DND-41 (cell line): ENCODE measurements at regions not wholly inside any gene's neighbourhood (a gene's known extent, or its start where the extent isn't known, plus 50 kb on each side); places are given as distances from the start of the nearest gene placed in this dataset.

Experiments used
- ATAC-seq: fragments of 200-7000 bp; cut with Tn5 transposase; 3 replicates; pipeline ENCODE4 v1.9.1; 2021; ENCODE audit warnings: low read depth; ENCODE audit not compliant: insufficient read depth
- DNase-seq: peaks from one replicate; pipeline ENCODE4 v3.0.0-alpha.2; 2020
- H2AFZ ChIP-seq: 2 replicates; pipeline ENCODE4 v1.6.0; 2012; ENCODE audit warnings: low read depth, low read length
- H3K27ac ChIP-seq: 2 replicates; pipeline ENCODE4 v1.5.1; 2012; ENCODE audit warnings: low read length, inconsistent platforms
- H3K27me3 ChIP-seq: fragments of 200-600 bp; sonication (generic); 2 replicates; pipeline ENCODE4 v1.6.0; 2012; ENCODE audit warnings: low read length, mild to moderate bottlenecking, inconsistent platforms; ENCODE audit not compliant: insufficient read depth, poor library complexity
- H3K36me3 ChIP-seq: 2 replicates; pipeline ENCODE4 v1.5.1; 2012; ENCODE audit warnings: low read length, inconsistent platforms; ENCODE audit not compliant: insufficient read depth
- H3K4me1 ChIP-seq: 2 replicates; pipeline ENCODE4 v1.5.1; 2012; ENCODE audit warnings: mild to moderate bottlenecking, low read length; ENCODE audit not compliant: insufficient read depth
- H3K4me2 ChIP-seq: 2 replicates; pipeline ENCODE4 v1.6.0; 2012; ENCODE audit warnings: mild to moderate bottlenecking, moderate library complexity, low read length, inconsistent platforms; ENCODE audit not compliant: insufficient read depth
- H3K4me3 ChIP-seq, 2 experiments: fragments of 200-600 bp in 1 of 2; shearing (Covaris generic) in 1 of 2; 2 replicates each; pipeline ENCODE4 v1.5.1; 2012 to 2016; ENCODE audit warnings: inconsistent platforms in 2 of 2, low read length in 2 of 2, mild to moderate bottlenecking in 2 of 2, low read depth in 1 of 2, moderate library complexity in 1 of 2
- H3K79me2 ChIP-seq: 2 replicates; pipeline ENCODE4 v1.6.0; 2012; ENCODE audit warnings: low read length, inconsistent platforms; ENCODE audit not compliant: insufficient read depth
- H3K9ac ChIP-seq: 2 replicates; pipeline ENCODE4 v1.6.0; 2012; ENCODE audit warnings: low read depth, mild to moderate bottlenecking, inconsistent platforms, low read length, moderate library complexity
- H3K9me3 ChIP-seq: 2 replicates; pipeline ENCODE4 v1.5.1; 2012; ENCODE audit warnings: low read length, moderate library complexity, mild to moderate bottlenecking, inconsistent platforms; ENCODE audit not compliant: insufficient read depth, severe bottlenecking
- H4K20me1 ChIP-seq: 2 replicates; pipeline ENCODE4 v1.6.0; 2012; ENCODE audit warnings: low read length; ENCODE audit not compliant: insufficient read depth
- EZH2 ChIP-seq: IDR thresholded peaks from 3 replicates; pipeline ENCODE4 v1.6.1; 2012; ENCODE audit warnings: borderline replicate concordance, low read depth, mild to moderate bottlenecking, moderate library complexity, low read length, inconsistent platforms; ENCODE audit not compliant: severe bottlenecking
- TF ChIP-seq, protein P1 (sequence below): IDR thresholded peaks from 2 replicates; pipeline ENCODE4 v1.5.1; 2012; ENCODE audit warnings: borderline replicate concordance, low read length, moderate library complexity, mild to moderate bottlenecking; ENCODE audit not compliant: poor library complexity, severe bottlenecking; ENCODE audit errors: extremely low read depth

GRCh38 chr2:40823478-40823877, 371.6 kb upstream of the SLC8A1 start:
- TF ChIP-seq EZH2 = no peak
- TF ChIP-seq, protein P1, sequence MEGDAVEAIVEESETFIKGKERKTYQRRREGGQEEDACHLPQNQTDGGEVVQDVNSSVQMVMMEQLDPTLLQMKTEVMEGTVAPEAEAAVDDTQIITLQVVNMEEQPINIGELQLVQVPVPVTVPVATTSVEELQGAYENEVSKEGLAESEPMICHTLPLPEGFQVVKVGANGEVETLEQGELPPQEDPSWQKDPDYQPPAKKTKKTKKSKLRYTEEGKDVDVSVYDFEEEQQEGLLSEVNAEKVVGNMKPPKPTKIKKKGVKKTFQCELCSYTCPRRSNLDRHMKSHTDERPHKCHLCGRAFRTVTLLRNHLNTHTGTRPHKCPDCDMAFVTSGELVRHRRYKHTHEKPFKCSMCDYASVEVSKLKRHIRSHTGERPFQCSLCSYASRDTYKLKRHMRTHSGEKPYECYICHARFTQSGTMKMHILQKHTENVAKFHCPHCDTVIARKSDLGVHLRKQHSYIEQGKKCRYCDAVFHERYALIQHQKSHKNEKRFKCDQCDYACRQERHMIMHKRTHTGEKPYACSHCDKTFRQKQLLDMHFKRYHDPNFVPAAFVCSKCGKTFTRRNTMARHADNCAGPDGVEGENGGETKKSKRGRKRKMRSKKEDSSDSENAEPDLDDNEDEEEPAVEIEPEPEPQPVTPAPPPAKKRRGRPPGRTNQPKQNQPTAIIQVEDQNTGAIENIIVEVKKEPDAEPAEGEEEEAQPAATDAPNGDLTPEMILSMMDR = no peak
- peak; percentile 85 for ATAC-seq
- peaks cover 4% of the 10 kb centered on the region; the same call in 1 of the 2 replicates for H3K36me3 ChIP-seq
- H2AFZ ChIP-seq = peak overlapping the region; percentile 70
- peaks cover 15% of the 10 kb centered on the region for H3K9me3 ChIP-seq
- H3K9ac ChIP-seq = peak overlapping the region; percentile 52
- no peaks in the 10 kb centered on the region for H3K27me3 ChIP-seq
- no peaks in the 10 kb centered on the region for H4K20me1 ChIP-seq
- peak overlapping the region in 1 of 2 experiments; percentile 29; a peak in 2 of 4 replicates for H3K4me3 ChIP-seq
- DNase-seq = peak; percentile 53
- peak overlapping the region; percentile 50 for H3K4me2 ChIP-seq
- no peaks in the 10 kb centered on the region for H3K79me2 ChIP-seq
- H3K27ac ChIP-seq = peak overlapping the region; percentile 97
- peaks cover 65% of the 10 kb centered on the region for H3K4me1 ChIP-seq

- H4K20me1 ChIP-seq = no peaks in the 10 kb centered on the region
- DNase-seq (peak; percentile 37), ATAC-seq (peak; percentile 45)
- H3K4me3 ChIP-seq = no peak overlapping the region
- peak overlapping the region; percentile 52 for H3K9ac ChIP-seq
- H3K36me3 ChIP-seq = peaks cover 4% of the 10 kb centered on the region; the same call in 1 of the 2 replicates
- H3K27ac ChIP-seq = peak overlapping the region; percentile 97
- H3K4me1 ChIP-seq = peaks cover 63% of the 10 kb centered on the region
- H3K27me3 ChIP-seq = no peaks in the 10 kb centered on the region
- TF ChIP-seq, protein P1 = no peak
- TF ChIP-seq EZH2 = no peak
- H3K79me2 ChIP-seq = no peaks in the 10 kb centered on the region
- H3K4me2 ChIP-seq = peak overlapping the region; percentile 50; the same call in 1 of the 2 replicates
- peak overlapping the region; percentile 57 for H2AFZ ChIP-seq
- H3K9me3 ChIP-seq = peaks cover 15% of the 10 kb centered on the region
Measured at GRCh38 chr2:40824278-40824677, 372.4 kb upstream of the SLC8A1 start.

DNA sequence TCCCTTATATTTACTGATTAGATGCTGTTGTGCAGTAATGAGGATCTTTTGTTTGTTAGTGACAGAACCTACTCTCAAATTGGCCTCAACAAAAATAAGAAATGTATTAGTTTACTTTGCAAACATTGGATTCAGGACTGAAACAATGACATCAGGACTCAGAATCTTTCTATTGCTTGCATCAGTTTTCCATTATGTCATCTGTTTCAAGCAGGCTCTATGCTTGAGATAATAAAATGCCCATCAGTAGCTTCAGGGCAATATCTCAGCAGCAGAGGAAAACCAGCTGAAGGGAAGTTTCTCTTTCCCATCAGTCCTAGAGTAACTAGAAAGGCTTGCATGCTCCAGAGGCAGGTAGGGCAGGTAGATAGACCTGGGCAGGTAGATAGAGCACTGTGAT, 375.5 kb upstream of the SLC8A1 start:
- Histone ChIP-seq H3K4me1 (peaks cover 39% of the 10 kb centered on the region), H3K27ac (no peak overlapping the region; the same call in 1 of the 2 replicates), H3K36me3 (no peaks in the 10 kb centered on the region), H3K9me3 (peaks cover under 1% of the 10 kb centered on the region), H3K27me3 (no peaks in the 10 kb centered on the region), H3K4me3 (no peak overlapping the region), H3K79me2 (no peaks in the 10 kb centered on the region), H3K4me2 (no peak overlapping the region), H4K20me1 (no peaks in the 10 kb centered on the region), H2AFZ (0 out of 2 replicates have a peak overlapping the region, but pooled peaks have one; percentile 8), H3K9ac (no peak overlapping the region)
- ATAC-seq (no peak), DNase-seq (no peak)
- TF ChIP-seq, protein P1 = no peak
- no peak for TF ChIP-seq EZH2

GRCh38 chr2:40831321-40831873, 379.5 kb upstream of the SLC8A1 start:
- H3K27ac ChIP-seq = no peak overlapping the region
- no peak overlapping the region for H2AFZ ChIP-seq
- no peaks in the 10 kb centered on the region for H3K36me3 ChIP-seq
- H3K4me1 ChIP-seq = peaks cover 11% of the 10 kb centered on the region
- DNase-seq (no peak), ATAC-seq (no peak)
- H4K20me1 ChIP-seq = no peaks in the 10 kb centered on the region
- TF ChIP-seq EZH2 = no peak
- TF ChIP-seq, protein P1 = no peak
- peaks cover 5% of the 10 kb centered on the region for H3K9me3 ChIP-seq
- no peaks in the 10 kb centered on the region for H3K79me2 ChIP-seq
- no peaks in the 10 kb centered on the region for H3K27me3 ChIP-seq
- no peak overlapping the region for H3K4me2 ChIP-seq
- no peak overlapping the region for H3K9ac ChIP-seq
- no peak overlapping the region for H3K4me3 ChIP-seq
